ENCODE measurements at regions not wholly inside any gene's neighbourhood (a gene's known extent, or its start where the extent isn't known, plus 50 kb on each side); places are given as distances from the start of the nearest gene placed in this dataset.

- FAIRE-seq = no peak
These were observed 335.1 kb downstream of the LTN1 start for GRCh38 chr21:28657566-28657965.

More at GRCh38 chr21:28657566-28657965, 335.1 kb downstream of the LTN1 start:
- Histone ChIP-seq H3K4me3 (replicated peaks in 1 of 3; ENCODE audit: insufficient read depth in 1 of 3, low read depth in 1 of 3, low read length in 3 of 3) (no peak overlapping the region), H3K9me1 (replicated peaks; ENCODE audit: control insufficient read depth, extremely low read depth, insufficient read depth, low read length) (no peaks in the 10 kb centered on the region), H3K27ac (ENCODE audit: insufficient read depth, low read depth, low read length) (no peak overlapping the region), H3K79me2 (ENCODE audit: control insufficient read depth, insufficient read depth, low read length) (no peaks in the 10 kb centered on the region), H3K9ac (replicated peaks; ENCODE audit: extremely low read depth, insufficient read depth, low read length) (no peak overlapping the region), H3K9me3 (replicated peaks; ENCODE audit: control insufficient read depth, insufficient read depth, low read length) (no peaks in the 10 kb centered on the region), H3K27me3 (ENCODE audit: control insufficient read depth in 2 of 2, insufficient read depth in 2 of 2, low read length in 2 of 2) (no peaks in the 10 kb centered on the region), H2AFZ (ENCODE audit: low read depth, low read length) (no peak overlapping the region), H3K4me1 (ENCODE audit: control insufficient read depth, extremely low read depth, insufficient read depth, low read length) (no peaks in the 10 kb centered on the region), H4K20me1 (replicated peaks; ENCODE audit: control insufficient read depth, extremely low read depth, insufficient read depth, low read length) (no peaks in the 10 kb centered on the region), H3K4me2 (ENCODE audit: insufficient read depth, low read length) (no peak overlapping the region), H3K36me3 (ENCODE audit: control insufficient read depth in 2 of 2, extremely low read depth in 1 of 2, insufficient read depth in 2 of 2, low read length in 2 of 2) (no peaks in the 10 kb centered on the region)
- CTCF ChIA-PET = interaction anchor here (1.1 kb wide), 1 partner anchor 11 kb away, joined by 3 read pairs; no protein-coding TSS in a partner anchor
- DNase-seq (ENCODE audit: low read depth, low spot score) = no peak
- POLR2A ChIA-PET = no interaction called here
- TF ChIP-seq JUN (IDR thresholded peaks at IDR 0.05; ENCODE audit: borderline replicate concordance, insufficient read depth, insufficient read length, low read depth) (no peak), POLR2AphosphoS5 (IDR thresholded peaks at IDR 0.05; ENCODE audit: insufficient read depth, low read depth, low read length) (no peak), MYC (IDR thresholded peaks at IDR 0.05; ENCODE audit: low read depth, low read length) (no peak), POLR2A (IDR thresholded peaks at IDR 0.05; ENCODE audit: low read depth, low read length) (no peak), FOS (IDR thresholded peaks at IDR 0.05; ENCODE audit: borderline replicate concordance, insufficient read depth, low read length) (no peak), GATA2 (IDR thresholded peaks at IDR 0.05; ENCODE audit: insufficient read depth, insufficient read length, low read depth, low read length) (no peak), CTCF (IDR thresholded peaks at IDR 0.05; ENCODE audit: extremely low read depth in 1 of 2, insufficient read depth in 1 of 2, low read depth in 1 of 2, low read length in 2 of 2) (no peak), MAX (IDR thresholded peaks at IDR 0.05; ENCODE audit: insufficient read depth, insufficient read length) (no peak), EZH2 (IDR thresholded peaks at IDR 0.05; ENCODE audit: borderline replicate concordance, low read depth, low read length, severe bottlenecking) (no peak)
- BruUV-seq (replicated peaks) = no TSS peak
- intact Hi-C loops (cut with micrococcal nuclease) = no loop called here
- dilution Hi-C loops (cut with MboI; ENCODE audit: extremely low pct_ligation_motif_present, low sequenced_read_pairs) = no loop called here
